Right ventricle myocardium superior (tissue), 1 donor: ENCODE measurements at regions not wholly inside any gene's neighbourhood (a gene's known extent, or its start where the extent isn't known, plus 50 kb on each side); places are given as distances from the start of the nearest gene placed in this dataset. TPM values are rescaled to one million over a fixed set of nuclear protein-coding genes. Genes with fewer than 3 reads are reported as not detected.

ENCODE experiments used
- ATAC-seq: fragments of 200-7000 bp; cut with Tn5 transposase; one replicate; pipeline ENCODE4 v1.9.1; 2020; ENCODE audit warnings: mild to moderate bottlenecking; ENCODE audit not compliant: poor library complexity
- DNase-seq: peaks from one replicate; pipeline ENCODE4 v3.0.0-alpha.2; 2020
- intact Hi-C: fragments of 100-400 bp; cut with DNase I; formaldehyde crosslinking; loops from one replicate; pipeline ENCODE4 v1.11.2; 2022
- microRNA-seq: library from miRNA; unstranded; fragments of <30 nt; microRNA quantifications from one replicate; pipeline ENCODE4 v1.2.0, GENCODE V29; 2020
- donor health status: DM: no; HTN: yes; CAD: no; lungs with severe emphysema.

DNA sequence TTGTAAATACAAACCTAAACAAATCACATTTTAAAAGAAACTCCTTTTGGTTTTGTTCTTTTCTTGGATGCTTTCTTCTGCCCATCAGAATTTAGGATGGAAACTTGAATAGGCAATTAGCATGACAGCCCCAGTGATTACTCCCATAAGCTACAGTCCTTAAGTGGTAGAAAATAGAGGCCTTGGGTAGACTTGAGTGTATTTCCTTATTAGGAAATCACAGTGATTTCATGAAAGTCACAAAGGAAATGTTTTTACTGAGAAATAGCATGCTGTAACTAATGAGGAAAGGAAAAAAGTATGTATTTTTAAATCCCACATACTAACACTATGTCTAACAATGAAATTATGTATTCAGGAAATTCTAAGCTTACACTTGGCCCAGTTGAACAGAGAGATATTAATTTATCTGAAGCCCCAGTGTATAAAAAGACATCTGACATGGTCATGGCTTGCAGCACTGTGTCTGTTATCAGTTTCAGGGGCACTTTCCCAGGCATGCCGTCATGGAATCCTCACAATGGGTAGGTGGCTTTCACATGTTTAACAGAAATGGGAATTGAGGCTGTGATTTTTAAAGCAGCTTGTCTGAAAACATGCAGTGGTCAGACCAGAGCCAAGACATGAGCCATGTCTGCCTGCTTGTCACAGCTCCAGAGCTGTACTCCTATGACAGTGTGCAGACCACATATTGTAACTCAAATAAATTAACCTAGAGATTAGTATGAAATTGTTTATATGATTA is 79.7 kb upstream of the TRIB2 start:
- DNase-seq (no peak), ATAC-seq (peak; percentile 65)
- intact Hi-C loops = no loop called here

DNA sequence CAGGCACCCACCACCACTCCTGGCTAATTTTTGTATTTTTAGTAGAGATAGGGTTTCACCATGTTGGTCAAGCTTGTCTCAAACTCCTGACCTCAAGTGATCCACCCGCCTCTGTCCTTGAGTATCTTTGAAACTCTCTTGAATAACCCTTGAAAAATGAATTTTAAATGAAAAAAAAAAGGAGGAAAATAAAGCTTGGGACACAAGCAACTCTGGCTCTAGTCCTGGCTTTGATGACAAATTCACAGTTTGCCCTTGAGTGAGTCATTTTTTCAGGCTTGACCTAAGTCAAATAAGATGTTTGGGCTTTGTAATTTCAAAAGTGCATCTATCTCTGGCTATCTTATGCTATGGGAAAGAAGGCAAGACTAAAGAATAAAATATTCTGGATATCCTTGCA is 79.0 kb upstream of the TRIB2 start:
- intact Hi-C loops = no loop called here
- ATAC-seq = no peak
- no peak for DNase-seq

DNA sequence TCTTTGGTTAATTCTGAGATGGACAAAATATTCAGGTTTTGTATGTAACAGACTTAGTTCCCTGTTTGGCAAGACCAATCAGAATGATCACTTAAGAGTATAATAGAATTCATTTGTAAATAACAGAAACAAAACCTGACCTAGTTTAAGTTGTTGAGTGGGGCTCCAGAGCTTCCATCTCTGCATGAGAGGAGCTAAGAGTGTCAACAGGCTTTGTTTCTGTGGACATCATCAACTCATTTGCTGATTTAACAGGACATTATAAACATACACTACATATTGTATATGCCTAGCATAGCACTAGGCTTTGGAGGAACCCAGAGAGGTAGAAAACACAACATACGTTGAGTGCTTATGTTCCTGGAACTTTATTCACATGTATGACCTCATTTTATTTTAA is 75.3 kb upstream of the TRIB2 start:
- intact Hi-C loops = no loop called here
- ATAC-seq (no peak), DNase-seq (no peak)

DNA sequence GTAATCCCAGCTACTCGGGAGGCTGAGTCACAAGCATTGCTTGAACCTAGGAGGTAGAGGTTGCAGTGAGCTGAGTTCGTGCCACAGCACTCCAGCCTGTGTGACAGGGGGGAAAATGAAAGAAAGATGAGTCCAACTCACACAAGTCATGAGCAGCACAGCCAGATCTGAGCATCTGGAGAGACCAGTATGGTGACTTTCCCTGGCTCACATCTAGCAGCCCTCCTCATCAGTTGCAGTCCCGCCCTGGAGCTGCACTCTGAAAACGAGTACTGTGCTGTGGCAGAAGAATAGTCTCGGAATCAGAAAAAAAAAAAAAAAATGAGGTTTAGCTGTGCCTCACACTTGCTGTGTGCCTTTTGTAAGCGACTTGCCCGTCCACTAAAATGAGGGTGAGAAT is 74.4 kb upstream of the TRIB2 start:
- no peak for DNase-seq
- intact Hi-C loops = no loop called here
- ATAC-seq = no peak

DNA sequence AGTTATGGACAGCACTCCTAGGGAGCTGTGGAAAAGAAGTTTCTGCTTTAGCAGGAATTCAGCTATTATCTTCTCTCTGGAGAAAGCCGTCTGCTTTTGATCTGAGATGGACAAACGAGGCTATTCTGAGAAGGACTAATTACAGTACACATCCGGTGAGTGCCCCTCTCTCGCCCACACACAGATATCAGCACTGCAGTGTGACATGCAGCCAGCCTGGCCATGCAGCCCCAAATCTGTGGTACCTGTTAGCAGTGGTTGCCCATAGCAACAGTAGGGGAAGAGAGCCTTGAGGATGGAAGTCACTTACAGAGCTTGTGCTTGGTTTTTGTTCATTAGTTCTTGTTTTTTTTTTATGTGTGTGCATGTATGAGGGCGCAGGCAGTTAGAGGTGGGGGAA is 73.9 kb upstream of the TRIB2 start:
- intact Hi-C loops = no loop called here
- ATAC-seq (no peak), DNase-seq (no peak)

DNA sequence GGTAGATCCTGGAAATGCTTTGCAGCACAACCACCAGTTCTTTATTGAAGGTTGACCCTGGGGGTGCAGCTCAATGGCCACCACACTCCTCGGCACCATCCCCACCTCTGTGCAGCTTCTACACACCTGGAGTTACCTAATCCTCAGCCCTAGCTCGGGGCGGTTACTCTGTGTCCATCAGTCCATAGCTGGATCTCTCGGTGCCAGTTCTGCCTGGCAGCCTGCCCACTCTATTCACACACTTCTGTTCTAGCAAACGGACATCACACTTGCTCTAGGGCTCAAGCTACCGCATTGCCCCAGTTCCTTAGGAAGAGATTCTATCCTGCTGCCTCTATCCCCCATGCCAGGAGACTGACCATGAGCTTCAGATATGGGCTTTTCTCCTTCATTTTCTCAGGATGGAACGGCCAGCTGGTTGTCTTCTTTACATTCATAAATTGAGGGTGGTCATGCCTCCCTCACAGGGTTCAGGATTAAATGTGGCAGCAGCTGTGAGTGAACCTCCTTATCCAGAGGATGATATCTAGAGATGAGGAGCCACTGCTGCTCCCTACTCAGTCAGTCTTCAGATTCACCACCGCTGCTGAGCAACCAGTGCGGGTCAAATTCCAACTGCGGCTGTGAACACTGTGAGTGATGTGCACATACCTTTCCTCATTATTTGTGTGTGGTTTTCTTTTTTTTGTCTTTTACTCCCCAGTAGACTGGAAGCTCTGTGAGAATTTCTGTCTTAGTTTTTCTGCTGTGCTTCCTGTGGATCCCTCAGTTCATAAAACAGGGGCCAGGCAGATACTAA is 66.9 kb upstream of the TRIB2 start:
- intact Hi-C loops = no loop called here
- DNase-seq = peak; percentile 52
- no peak for ATAC-seq

DNA sequence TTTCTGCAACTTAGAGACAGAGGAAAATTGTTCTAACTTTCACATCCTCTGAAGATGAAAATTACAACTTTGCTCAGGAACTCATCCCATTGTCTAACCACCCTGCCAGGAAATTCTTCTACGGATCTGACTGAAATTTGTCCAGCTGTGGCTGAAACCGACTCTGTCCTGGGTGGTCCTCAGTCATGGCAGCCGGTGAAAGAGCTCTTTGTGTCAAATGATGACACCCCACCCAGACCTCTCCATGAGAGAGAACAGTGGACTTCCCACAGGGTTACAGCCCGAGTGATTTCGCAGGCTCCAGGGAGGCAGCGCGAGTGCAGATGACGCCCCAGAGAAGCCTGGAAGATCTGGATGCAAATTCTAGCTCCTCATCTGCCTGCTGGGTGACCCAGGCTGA is 65.1 kb upstream of the TRIB2 start:
- no peak for DNase-seq
- ATAC-seq = no peak
- intact Hi-C loops = no loop called here

DNA sequence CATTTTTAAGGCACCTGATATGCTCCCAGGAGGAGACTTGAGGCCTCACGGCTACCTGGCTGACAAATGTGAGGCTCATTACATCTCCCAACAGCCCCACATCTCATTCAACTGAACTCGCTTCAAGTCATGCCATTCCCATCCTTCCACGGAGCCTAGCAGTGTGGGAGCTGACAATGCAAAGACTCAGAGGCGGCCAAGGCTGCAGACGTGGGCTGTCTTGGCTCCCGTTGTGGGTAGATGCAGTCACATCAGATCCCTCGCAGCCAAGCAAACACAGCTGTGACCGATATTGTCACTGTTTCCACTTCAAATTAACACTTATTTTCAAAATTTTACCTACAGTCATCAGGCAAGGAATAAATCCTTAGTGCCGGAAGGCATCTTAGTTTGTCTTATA is 64.0 kb upstream of the TRIB2 start:
- peak; percentile 59 for ATAC-seq

DNA sequence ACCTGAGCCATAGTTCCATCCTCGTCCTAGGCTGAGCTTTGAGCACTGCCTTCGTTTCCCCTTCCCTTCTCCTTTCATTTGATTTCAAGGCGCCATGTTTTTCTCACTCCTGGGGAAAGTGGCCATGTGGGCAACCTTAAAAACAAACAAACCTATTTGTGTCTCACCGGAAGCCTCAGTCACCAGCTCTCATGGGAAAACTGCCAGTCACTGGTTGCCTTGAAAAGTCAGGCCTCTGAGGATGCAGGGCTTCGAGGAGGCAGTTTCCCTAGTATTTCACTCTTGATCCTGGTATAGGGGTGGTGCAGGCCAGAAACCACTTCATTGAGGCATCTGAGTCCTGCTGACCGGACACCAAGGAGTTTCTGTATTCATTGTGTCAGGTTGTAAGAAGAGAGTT is 59.2 kb upstream of the TRIB2 start:
- DNase-seq = no peak
- ATAC-seq = no peak
- intact Hi-C loops = no loop called here

More for the DNA sequence above, 64.0 kb upstream of the TRIB2 start:
- no peak for DNase-seq
- intact Hi-C loops = no loop called here

DNA sequence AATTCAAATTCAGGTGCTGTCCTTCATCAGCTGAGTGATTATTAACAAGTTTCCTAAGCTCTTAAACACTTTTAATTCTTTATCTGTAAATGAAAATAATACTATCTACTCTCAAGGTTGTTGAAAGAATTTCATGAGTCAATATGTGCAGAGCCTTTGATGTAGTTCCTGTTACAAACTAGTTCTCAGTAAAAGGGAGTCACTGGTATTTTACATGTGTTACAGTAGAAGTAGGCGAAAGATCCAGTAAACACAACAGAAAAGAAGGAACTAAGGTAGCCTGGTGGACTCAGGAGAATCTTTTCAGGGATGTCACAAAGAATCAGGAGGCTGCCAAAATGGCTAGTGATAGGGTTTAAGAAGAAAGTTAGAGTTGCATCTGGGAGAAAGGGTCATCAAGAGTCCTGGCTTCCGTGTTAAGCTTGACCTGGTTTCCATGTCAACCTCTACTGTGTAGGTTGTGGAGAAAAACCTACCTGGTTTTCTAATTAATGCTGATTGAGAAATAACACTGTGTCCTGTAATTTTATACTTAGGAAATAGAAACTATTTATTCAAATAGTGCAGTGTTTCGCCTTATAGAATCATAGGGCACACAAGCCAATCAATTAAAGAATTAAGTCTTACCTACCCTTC is 58.3 kb upstream of the TRIB2 start:
- no peak for ATAC-seq
- intact Hi-C loops = no loop called here
- no peak for DNase-seq

DNA sequence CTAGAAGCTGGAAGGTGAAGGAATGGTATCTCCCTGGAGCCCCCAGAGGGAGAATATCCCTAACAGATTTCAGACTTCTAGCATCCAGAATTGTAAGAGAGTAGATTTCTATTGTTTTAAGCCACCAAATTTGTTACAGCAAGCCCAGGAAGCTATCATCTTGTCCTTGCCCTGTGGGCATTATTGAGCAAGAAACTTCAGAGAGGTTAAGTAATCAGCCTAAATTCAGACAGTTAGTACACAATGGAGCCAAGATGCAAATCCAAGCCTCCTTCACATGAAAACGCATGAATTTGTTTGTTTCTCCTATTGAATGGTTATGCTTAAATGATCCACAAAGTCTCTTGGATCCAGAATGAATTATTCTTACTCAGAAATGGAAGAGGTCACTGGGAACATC is 55.2 kb upstream of the TRIB2 start:
- intact Hi-C loops = no loop called here
- DNase-seq (no peak), ATAC-seq (no peak)

DNA sequence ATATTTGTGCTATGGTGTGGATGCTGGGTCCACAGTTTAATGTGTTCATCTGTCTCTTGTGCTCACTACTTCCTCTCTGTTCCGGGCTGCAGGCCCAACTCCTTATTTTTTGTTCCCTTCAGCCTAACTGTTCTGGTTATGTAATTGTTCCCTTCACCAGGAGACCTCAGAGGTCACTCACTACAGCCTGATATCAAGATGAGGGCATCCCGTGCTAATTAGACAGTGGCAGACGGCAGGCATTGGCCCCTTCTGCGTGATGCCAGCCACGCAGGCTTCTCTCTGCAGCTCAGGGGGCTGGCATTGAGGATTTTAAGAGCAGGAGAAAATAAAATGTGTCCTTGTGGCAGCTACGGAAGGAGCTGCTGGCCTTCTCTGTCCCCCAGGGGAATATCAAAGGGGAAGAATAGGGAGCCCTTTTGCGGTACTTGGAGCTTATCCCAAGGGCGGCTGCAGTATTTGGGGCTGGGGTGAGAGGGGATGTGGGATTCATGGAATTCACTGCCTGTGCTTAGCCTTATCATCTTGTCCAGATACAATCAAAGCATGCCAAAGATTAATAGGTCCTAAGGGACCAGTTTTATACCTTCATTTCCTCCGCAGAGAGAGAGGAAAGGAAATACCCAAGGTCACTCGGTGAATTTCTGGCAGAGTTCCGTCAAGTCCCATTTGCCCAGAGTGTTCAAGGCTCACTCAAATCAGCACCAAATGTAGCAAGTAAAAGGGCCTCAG is 53.3 kb upstream of the TRIB2 start:
- intact Hi-C loops = no loop called here
- ATAC-seq = peak; percentile 94
- DNase-seq = no peak

DNA sequence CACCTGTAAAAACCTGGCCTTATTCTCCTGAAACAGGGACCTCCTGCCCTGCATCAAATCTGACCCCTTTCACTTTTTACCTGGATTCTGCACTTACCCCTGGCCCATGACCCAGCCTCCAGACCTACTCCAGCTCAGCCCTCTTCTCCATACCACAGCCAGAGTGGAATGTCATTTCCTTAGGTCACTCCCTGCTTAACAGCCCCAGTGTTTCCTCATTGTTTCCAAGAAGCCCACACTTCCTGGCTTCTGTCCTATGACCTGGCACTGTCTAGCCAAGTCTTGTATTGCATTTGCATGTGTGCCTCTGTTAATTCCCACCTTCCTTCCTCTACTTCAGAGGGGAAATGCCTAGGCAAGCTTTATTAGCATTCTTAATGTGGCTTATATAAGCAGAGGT is 51.4 kb upstream of the TRIB2 start:
- ATAC-seq = no peak
- intact Hi-C loops = no loop called here
- no peak for DNase-seq

DNA sequence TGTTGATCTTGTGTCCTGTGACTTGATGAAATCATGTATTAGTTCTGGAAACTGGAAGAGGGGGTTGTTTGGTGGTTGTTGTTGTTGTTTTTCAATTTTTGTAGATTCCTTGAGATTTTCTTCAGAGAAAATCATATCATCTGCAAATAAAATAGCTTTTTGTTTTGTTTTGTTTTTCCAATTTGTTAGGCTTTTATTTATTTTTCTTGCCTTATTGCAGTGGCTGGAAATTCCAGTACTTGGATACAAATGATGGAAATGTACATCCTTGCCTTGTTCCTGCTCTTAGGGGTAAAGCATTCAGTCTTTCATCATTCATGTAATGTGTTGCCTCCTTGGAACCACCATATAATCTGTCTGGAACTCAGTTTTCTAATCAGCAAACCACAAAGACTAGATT is 50.3 kb upstream of the TRIB2 start:
- ATAC-seq = no peak
- intact Hi-C loops = no loop called here

More for the DNA sequence above, 50.3 kb upstream of the TRIB2 start:
- DNase-seq = no peak

Small RNA genes lying in the stretch of these regions (microRNA-seq; reads per million reads assigned to microRNA genes)
- not detected for gene MIR3681
